ENCODE measurements at regions not wholly inside any gene's neighbourhood (a gene's known extent, or its start where the extent isn't known, plus 50 kb on each side); places are given as distances from the start of the nearest gene placed in this dataset.

DNA sequence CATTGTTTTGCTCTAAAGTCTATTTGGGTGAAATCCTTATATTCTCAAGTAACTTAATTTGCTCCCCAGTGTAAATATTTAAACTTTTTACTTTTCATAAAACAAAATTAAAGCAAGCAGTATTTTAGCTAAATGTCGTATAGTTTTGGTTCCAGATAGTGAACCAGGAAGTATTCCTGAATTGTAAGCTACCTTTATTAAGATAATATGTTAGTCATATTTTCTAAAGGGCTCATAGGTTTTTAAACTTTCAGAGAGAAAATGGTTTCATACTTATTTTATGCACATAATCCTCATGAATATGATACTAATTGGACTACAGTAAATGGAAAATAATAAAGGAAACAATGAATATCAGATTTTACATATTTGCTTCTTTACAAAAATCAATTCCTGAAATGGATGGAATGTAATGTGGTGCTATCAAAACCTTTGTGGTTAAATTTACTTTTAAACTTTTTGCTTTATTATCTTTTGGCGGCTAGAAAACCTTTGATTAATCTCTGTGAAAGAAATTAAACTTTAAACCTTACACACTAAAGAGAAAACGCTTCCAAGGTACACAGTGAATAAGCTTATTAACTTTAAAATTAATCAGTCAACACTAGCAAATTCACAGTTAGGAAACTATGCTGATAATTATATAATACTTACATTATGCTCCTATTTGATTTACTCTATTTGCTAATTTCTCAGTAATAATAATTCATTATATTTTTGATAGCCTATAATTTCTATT is 76.6 kb upstream of the RHOBTB1 start:
- Histone ChIP-seq H4K20me1 (ENCODE audit: insufficient read depth, low read length) (no peaks in the 10 kb centered on the region), H3K4me3 (ENCODE audit: low read depth in 1 of 2, low read length in 2 of 2) (no peak overlapping the region), H3K4me1 (ENCODE audit: insufficient read depth, low read length) (no peaks in the 10 kb centered on the region), H3K27ac (ENCODE audit: low read length) (no peak overlapping the region), H2AFZ (ENCODE audit: low read depth, low read length) (no peak overlapping the region), H3K27me3 (ENCODE audit: insufficient read depth, low read length, poor library complexity) (no peaks in the 10 kb centered on the region), H3K36me3 (ENCODE audit: insufficient read depth, low read length) (no peaks in the 10 kb centered on the region), H3K79me2 (ENCODE audit: insufficient read depth, low read length) (no peaks in the 10 kb centered on the region), H3K9ac (ENCODE audit: low read depth, low read length) (no peak overlapping the region), H3K4me2 (ENCODE audit: insufficient read depth, low read length) (no peak overlapping the region), H3K9me3 (ENCODE audit: insufficient read depth, low read length, severe bottlenecking) (no peaks in the 10 kb centered on the region)
- no peak for ATAC-seq (ENCODE audit: insufficient read depth, low read depth)
- no peak for DNase-seq
- no peak for TF ChIP-seq EZH2 (IDR thresholded peaks at IDR 0.05; ENCODE audit: borderline replicate concordance, low read depth, low read length, severe bottlenecking)
- TF ChIP-seq, protein P1, sequence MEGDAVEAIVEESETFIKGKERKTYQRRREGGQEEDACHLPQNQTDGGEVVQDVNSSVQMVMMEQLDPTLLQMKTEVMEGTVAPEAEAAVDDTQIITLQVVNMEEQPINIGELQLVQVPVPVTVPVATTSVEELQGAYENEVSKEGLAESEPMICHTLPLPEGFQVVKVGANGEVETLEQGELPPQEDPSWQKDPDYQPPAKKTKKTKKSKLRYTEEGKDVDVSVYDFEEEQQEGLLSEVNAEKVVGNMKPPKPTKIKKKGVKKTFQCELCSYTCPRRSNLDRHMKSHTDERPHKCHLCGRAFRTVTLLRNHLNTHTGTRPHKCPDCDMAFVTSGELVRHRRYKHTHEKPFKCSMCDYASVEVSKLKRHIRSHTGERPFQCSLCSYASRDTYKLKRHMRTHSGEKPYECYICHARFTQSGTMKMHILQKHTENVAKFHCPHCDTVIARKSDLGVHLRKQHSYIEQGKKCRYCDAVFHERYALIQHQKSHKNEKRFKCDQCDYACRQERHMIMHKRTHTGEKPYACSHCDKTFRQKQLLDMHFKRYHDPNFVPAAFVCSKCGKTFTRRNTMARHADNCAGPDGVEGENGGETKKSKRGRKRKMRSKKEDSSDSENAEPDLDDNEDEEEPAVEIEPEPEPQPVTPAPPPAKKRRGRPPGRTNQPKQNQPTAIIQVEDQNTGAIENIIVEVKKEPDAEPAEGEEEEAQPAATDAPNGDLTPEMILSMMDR (IDR thresholded peaks at IDR 0.05; ENCODE audit: borderline replicate concordance, extremely low read depth, low read length, poor library complexity, severe bottlenecking): no peak

GRCh38 chr10:61018146-61018545 is 74.2 kb upstream of the RHOBTB1 start:
- H3K9me3 ChIP-seq (ENCODE audit: insufficient read depth, low read length, severe bottlenecking): no peaks in the 10 kb centered on the region
- no peak for ATAC-seq (ENCODE audit: insufficient read depth, low read depth)

DNA sequence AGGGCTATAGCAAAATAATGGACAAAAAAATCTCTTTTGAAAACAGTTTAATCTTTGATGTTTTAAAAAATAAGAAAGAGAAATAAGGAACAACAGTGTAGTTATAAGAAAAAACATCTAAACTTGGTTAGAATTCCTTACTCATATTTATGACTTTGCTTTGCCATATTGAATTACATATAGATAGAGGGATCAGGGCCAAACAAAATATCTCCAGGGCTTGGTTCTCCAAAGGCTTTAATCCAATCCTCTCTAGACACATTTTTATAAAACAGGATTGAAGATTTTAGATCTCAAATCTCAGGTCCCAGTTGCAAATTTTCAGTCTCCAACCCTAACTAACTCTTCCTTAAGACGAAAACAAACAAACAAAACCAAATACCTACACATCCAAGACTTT is 72.6 kb upstream of the RHOBTB1 start:
- ATAC-seq (ENCODE audit: insufficient read depth, low read depth): no peak
- TF ChIP-seq EZH2 (IDR thresholded peaks at IDR 0.05; ENCODE audit: borderline replicate concordance, low read depth, low read length, severe bottlenecking): no peak
- TF ChIP-seq, protein P1 (IDR thresholded peaks at IDR 0.05; ENCODE audit: borderline replicate concordance, extremely low read depth, low read length, poor library complexity, severe bottlenecking): no peak
- no peak overlapping the region for H3K27ac ChIP-seq (ENCODE audit: low read length)

More at GRCh38 chr10:61018146-61018545, 74.2 kb upstream of the RHOBTB1 start:
- H3K79me2 ChIP-seq (ENCODE audit: insufficient read depth, low read length): no peaks in the 10 kb centered on the region
- no peaks in the 10 kb centered on the region for H3K4me1 ChIP-seq (ENCODE audit: insufficient read depth, low read length)
- H3K9ac ChIP-seq (ENCODE audit: low read depth, low read length): no peak overlapping the region
- no peak for TF ChIP-seq EZH2 (IDR thresholded peaks at IDR 0.05; ENCODE audit: borderline replicate concordance, low read depth, low read length, severe bottlenecking)
- TF ChIP-seq, protein P1 (IDR thresholded peaks at IDR 0.05; ENCODE audit: borderline replicate concordance, extremely low read depth, low read length, poor library complexity, severe bottlenecking): no peak
- no peaks in the 10 kb centered on the region for H3K27me3 ChIP-seq (ENCODE audit: insufficient read depth, low read length, poor library complexity)
- H2AFZ ChIP-seq (ENCODE audit: low read depth, low read length): no peak overlapping the region
- no peak overlapping the region for H3K4me2 ChIP-seq (ENCODE audit: insufficient read depth, low read length)
- H4K20me1 ChIP-seq (ENCODE audit: insufficient read depth, low read length): no peaks in the 10 kb centered on the region
- no peak overlapping the region for H3K27ac ChIP-seq (ENCODE audit: low read length)
- no peak for DNase-seq
- no peaks in the 10 kb centered on the region for H3K36me3 ChIP-seq (ENCODE audit: insufficient read depth, low read length)
- no peak overlapping the region for H3K4me3 ChIP-seq (ENCODE audit: low read depth in 1 of 2, low read length in 2 of 2)

More for the DNA sequence above, 72.6 kb upstream of the RHOBTB1 start:
- Histone ChIP-seq H4K20me1 (ENCODE audit: insufficient read depth, low read length) (no peaks in the 10 kb centered on the region), H3K36me3 (ENCODE audit: insufficient read depth, low read length) (no peaks in the 10 kb centered on the region), H3K4me1 (ENCODE audit: insufficient read depth, low read length) (no peaks in the 10 kb centered on the region), H3K4me2 (ENCODE audit: insufficient read depth, low read length) (no peak overlapping the region), H3K79me2 (ENCODE audit: insufficient read depth, low read length) (no peaks in the 10 kb centered on the region), H3K9me3 (ENCODE audit: insufficient read depth, low read length, severe bottlenecking) (no peaks in the 10 kb centered on the region), H3K9ac (ENCODE audit: low read depth, low read length) (no peak overlapping the region), H3K4me3 (ENCODE audit: low read depth in 1 of 2, low read length in 2 of 2) (no peak overlapping the region), H2AFZ (ENCODE audit: low read depth, low read length) (no peak overlapping the region), H3K27me3 (ENCODE audit: insufficient read depth, low read length, poor library complexity) (no peaks in the 10 kb centered on the region)
- no peak for DNase-seq
